AG09309 (cell line): ENCODE measurements at regions not wholly inside any gene's neighbourhood (a gene's known extent, or its start where the extent isn't known, plus 50 kb on each side); places are given as distances from the start of the nearest gene placed in this dataset.

Experiments
- DNase-seq: peaks from one replicate; pipeline ENCODE4 v3.0.0-alpha.2; 2010; ENCODE audit warnings: low read depth
- H3K4me3 ChIP-seq: 2 replicates; pipeline ENCODE4 v1.5.1; 2011; ENCODE audit warnings: mild to moderate bottlenecking, low read depth, low read length, moderate library complexity; ENCODE audit not compliant: control insufficient read depth
- CTCF ChIP-seq: IDR thresholded peaks from 2 replicates; pipeline ENCODE4 v1.5.1; 2011; ENCODE audit warnings: mild to moderate bottlenecking, low read depth, low read length, inconsistent platforms; ENCODE audit not compliant: insufficient read depth, control insufficient read depth; ENCODE audit errors: missing control alignments

- no peak overlapping the region for H3K4me3 ChIP-seq
- DNase-seq: no peak
- TF ChIP-seq CTCF: no peak
These were observed 135.0 kb upstream of the IL15 start for GRCh38 chr4:141501395-141501794.

- H3K4me3 ChIP-seq: no peak overlapping the region
- no peak for DNase-seq
These were observed 134.5 kb upstream of the IL15 start for GRCh38 chr4:141501931-141502330.

GRCh38 chr4:141502755-141503154 lies 133.6 kb upstream of the IL15 start:
- no peak for DNase-seq
- H3K4me3 ChIP-seq: no peak overlapping the region
- no peak for TF ChIP-seq CTCF

More at GRCh38 chr4:141501931-141502330, 134.5 kb upstream of the IL15 start:
- TF ChIP-seq CTCF: no peak

GRCh38 chr4:141503260-141503659 lies 133.1 kb upstream of the IL15 start:
- no peak overlapping the region for H3K4me3 ChIP-seq
- TF ChIP-seq CTCF: no peak
- no peak for DNase-seq

GRCh38 chr4:141511055-141511454 lies 125.3 kb upstream of the IL15 start:
- DNase-seq: no peak
- no peak overlapping the region for H3K4me3 ChIP-seq
- TF ChIP-seq CTCF: no peak

GRCh38 chr4:141513866-141514265 lies 122.5 kb upstream of the IL15 start:
- H3K4me3 ChIP-seq: no peak overlapping the region
- TF ChIP-seq CTCF: no peak
- no peak for DNase-seq

- no peak overlapping the region for H3K4me3 ChIP-seq
- no peak for DNase-seq
- TF ChIP-seq CTCF: no peak
These were observed 118.2 kb upstream of the IL15 start for GRCh38 chr4:141518222-141518621.
